AG04450 (cell line): ENCODE measurements at regions not wholly inside any gene's neighbourhood (a gene's known extent, or its start where the extent isn't known, plus 50 kb on each side); places are given as distances from the start of the nearest gene placed in this dataset.
"Not testable (repeated sequence)": the region's sequence is repeated elsewhere in the genome, so short reads cannot be mapped to it uniquely, and the experiment has no call there.

Source experiments
- CTCF ChIA-PET: fragments of 300-600, 350-600 bp; formaldehyde crosslinking; extraction: SDS; loops from one replicate; lab custom pipeline; 2022; ENCODE audit warnings: antibody characterized with exemption, inconsistent platforms; lab: Charles Lee
- POLR2A ChIA-PET: fragments of 350-600 bp; formaldehyde crosslinking; extraction: SDS; loops from one replicate; lab custom pipeline; 2021; ENCODE audit warnings: antibody characterized with exemption, inconsistent platforms; lab: Yijun Ruan, JAX
- DNase-seq: peaks from one replicate; pipeline ENCODE4 v3.0.0-alpha.2; 2011; ENCODE audit warnings: low read depth, low spot score
- H3K27ac ChIP-seq: one replicate; pipeline ENCODE4 v1.5.1; 2012; ENCODE audit warnings: low read depth, low read length, control low read depth
- H3K27me3 ChIP-seq: one replicate; pipeline ENCODE4 v1.6.0; 2012; ENCODE audit warnings: low read length; ENCODE audit not compliant: control insufficient read depth, insufficient read depth
- H3K4me3 ChIP-seq: 2 replicates; pipeline ENCODE4 v1.5.1; 2011; ENCODE audit warnings: mild to moderate bottlenecking, low read depth, low read length, control low read depth
- H3K9me3 ChIP-seq: 2 replicates; pipeline ENCODE4 v1.5.1; 2012; ENCODE audit warnings: low read length; ENCODE audit not compliant: control insufficient read depth, insufficient read depth
- TF ChIP-seq, protein P1 (sequence below): IDR thresholded peaks from 2 replicates; pipeline ENCODE4 v1.5.1; 2011; ENCODE audit warnings: low read depth, low read length, control low read depth, inconsistent platforms

- TF ChIP-seq, protein P1, sequence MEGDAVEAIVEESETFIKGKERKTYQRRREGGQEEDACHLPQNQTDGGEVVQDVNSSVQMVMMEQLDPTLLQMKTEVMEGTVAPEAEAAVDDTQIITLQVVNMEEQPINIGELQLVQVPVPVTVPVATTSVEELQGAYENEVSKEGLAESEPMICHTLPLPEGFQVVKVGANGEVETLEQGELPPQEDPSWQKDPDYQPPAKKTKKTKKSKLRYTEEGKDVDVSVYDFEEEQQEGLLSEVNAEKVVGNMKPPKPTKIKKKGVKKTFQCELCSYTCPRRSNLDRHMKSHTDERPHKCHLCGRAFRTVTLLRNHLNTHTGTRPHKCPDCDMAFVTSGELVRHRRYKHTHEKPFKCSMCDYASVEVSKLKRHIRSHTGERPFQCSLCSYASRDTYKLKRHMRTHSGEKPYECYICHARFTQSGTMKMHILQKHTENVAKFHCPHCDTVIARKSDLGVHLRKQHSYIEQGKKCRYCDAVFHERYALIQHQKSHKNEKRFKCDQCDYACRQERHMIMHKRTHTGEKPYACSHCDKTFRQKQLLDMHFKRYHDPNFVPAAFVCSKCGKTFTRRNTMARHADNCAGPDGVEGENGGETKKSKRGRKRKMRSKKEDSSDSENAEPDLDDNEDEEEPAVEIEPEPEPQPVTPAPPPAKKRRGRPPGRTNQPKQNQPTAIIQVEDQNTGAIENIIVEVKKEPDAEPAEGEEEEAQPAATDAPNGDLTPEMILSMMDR: no peak
- no peak overlapping the region for H3K4me3 ChIP-seq
- CTCF ChIA-PET: interaction anchor here (2.1 kb wide), 1 partner anchor 19 kb away, joined by 28 read pairs; no protein-coding TSS in a partner anchor
- no peaks in the 10 kb centered on the region for H3K9me3 ChIP-seq
- no peaks in the 10 kb centered on the region for H3K27me3 ChIP-seq
- POLR2A ChIA-PET: no interaction called here
- no peak overlapping the region for H3K27ac ChIP-seq
- DNase-seq: no peak
These were observed 93.7 kb downstream of the JRKL start for GRCh38 chr11:96483374-96483955.

GRCh38 chr11:96484361-96484760 is 94.5 kb downstream of the JRKL start:
- no peaks in the 10 kb centered on the region for H3K27me3 ChIP-seq
- no peak overlapping the region for H3K27ac ChIP-seq
- ChIA-PET POLR2A (no interaction called here), CTCF (interaction anchor here (2.1 kb wide), 1 partner anchor 20 kb away, joined by 28 read pairs; no protein-coding TSS in a partner anchor)
- H3K4me3 ChIP-seq: no peak overlapping the region
- no peaks in the 10 kb centered on the region for H3K9me3 ChIP-seq
- no peak for DNase-seq
- TF ChIP-seq, protein P1: no peak

DNA sequence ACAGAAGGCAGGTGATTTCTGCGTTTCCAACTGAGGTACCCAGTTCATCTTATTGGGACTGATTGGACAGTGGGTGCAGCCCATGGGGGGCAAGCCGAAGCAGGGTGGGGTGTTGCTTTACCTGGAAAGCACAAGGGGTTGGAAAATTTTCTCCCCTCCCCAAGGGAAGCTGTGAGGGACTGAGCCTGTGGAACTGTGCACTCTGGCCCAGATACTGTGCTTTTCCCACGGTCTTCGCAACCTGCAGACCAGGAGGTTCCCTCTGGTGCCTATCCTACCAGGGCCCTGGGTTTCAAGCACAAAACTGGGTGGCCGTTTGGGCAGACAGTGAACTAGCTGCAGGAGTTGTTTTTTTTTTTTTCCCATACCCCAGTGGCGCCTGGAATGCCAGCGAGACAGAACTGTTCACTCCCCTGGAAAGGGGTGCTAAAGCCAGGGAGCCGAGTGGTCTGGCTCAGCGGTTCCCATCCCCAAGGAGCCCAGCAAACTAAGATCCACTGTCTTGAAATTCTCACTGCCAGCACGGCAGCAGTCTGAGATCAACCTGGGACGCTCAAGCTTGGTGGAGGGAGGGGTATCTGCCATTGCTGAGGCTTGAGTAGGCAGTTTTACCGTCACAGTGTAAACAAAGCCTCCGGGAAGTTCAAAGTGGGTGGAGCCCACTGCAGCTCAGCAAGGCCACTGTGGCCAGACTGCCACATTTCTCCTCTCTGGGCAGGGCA is 97.2 kb downstream of the JRKL start:
- ChIA-PET POLR2A (no interaction called here), CTCF (interaction anchor here (1.8 kb wide), 1 partner anchor 23 kb away, joined by 6 read pairs; no protein-coding TSS in a partner anchor)
- H3K27me3 ChIP-seq: no peaks in the 10 kb centered on the region
- no peak for DNase-seq
- TF ChIP-seq, protein P1: no peak
- H3K27ac ChIP-seq: no peak overlapping the region
- no peak overlapping the region for H3K4me3 ChIP-seq
- H3K9me3 ChIP-seq: no peaks in the 10 kb centered on the region

DNA sequence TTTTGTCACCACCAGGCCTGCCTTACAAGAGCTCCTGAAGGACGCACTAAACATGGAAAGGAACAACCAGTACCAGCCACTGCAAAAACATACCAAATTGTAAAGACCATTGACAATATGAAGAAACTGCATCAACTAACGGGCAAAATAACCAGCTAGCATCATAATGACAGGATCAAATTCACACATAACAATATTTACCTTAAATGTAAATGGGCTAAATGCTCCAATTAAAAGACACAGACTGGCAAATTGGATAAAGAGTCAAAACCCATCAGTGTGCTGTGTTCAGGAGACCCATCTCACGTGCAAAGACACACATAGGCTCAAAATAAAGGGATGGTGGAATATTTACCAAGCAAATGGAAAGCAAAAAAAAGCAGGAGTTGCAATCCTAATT is 99.1 kb downstream of the JRKL start:
- DNase-seq, H3K9me3 ChIP-seq, CTCF ChIA-PET, H3K27me3 ChIP-seq, H3K27ac ChIP-seq, POLR2A ChIA-PET, H3K4me3 ChIP-seq: not testable (repeated sequence)

- no peak overlapping the region for H3K27ac ChIP-seq
- no peak for DNase-seq
- no peaks in the 10 kb centered on the region for H3K27me3 ChIP-seq
- ChIA-PET POLR2A (no interaction called here), CTCF (interaction anchor here (0.6 kb wide), 1 partner anchor 18 kb away, joined by 8 read pairs; no protein-coding TSS in a partner anchor)
- no peak overlapping the region for H3K4me3 ChIP-seq
- TF ChIP-seq, protein P1: no peak
- no peaks in the 10 kb centered on the region for H3K9me3 ChIP-seq
These were observed 110.6 kb downstream of the JRKL start for GRCh38 chr11:96500440-96500839.
